HUES64 (cell line): ENCODE measurements at regions not wholly inside any gene's neighbourhood (a gene's known extent, or its start where the extent isn't known, plus 50 kb on each side); places are given as distances from the start of the nearest gene placed in this dataset.

Experiments used
- H3K27ac ChIP-seq: 2 replicates; pipeline ENCODE4 v1.7.0; 2013; ENCODE audit warnings: low read depth, low read length, inconsistent platforms
- H3K27me3 ChIP-seq: 2 replicates; pipeline ENCODE4 v1.6.1; 2013; ENCODE audit warnings: mild to moderate bottlenecking, low read length; ENCODE audit not compliant: insufficient read depth
- H3K36me3 ChIP-seq: 2 replicates; pipeline ENCODE4 v1.6.1; 2013; ENCODE audit warnings: mild to moderate bottlenecking, low read length; ENCODE audit not compliant: insufficient read depth
- H3K4me1 ChIP-seq: 2 replicates; pipeline ENCODE4 v1.6.1; 2013; ENCODE audit warnings: mild to moderate bottlenecking, low read length, moderate library complexity; ENCODE audit not compliant: insufficient read depth
- H3K4me3 ChIP-seq: 2 replicates; pipeline ENCODE4 v1.5.1; 2013; ENCODE audit warnings: mild to moderate bottlenecking, low read length, moderate library complexity
- H3K9ac ChIP-seq: 2 replicates; pipeline ENCODE4 v1.6.1; 2013; ENCODE audit warnings: mild to moderate bottlenecking, low read depth, low read length
- H3K9me3 ChIP-seq: 2 replicates; pipeline ENCODE4 v1.6.1; 2013; ENCODE audit warnings: low read depth, low read length; ENCODE audit not compliant: insufficient read depth
- WGBS: fragments of 150-250, 120-280 bp; methylation state at CpG from one replicate; pipeline ENCODE4 v1.1.7; 2013; ENCODE audit warnings: missing lambda C conversion rate; 5-methylcytosine and 5-hydroxymethylcytosine counted together

GRCh38 chr2:160736148-160737028 is 242.8 kb upstream of the RBMS1 start:
- no peaks in the 10 kb centered on the region for H3K36me3 ChIP-seq
- 84% methylated on average over 3 of the region's 3 CpGs for WGBS

GRCh38 chr2:160737247-160737646 is 243.6 kb upstream of the RBMS1 start:
- Histone ChIP-seq H3K27me3 (no peaks in the 10 kb centered on the region), H3K27ac (no peak overlapping the region), H3K4me3 (no peak overlapping the region), H3K4me1 (peaks cover 8% of the 10 kb centered on the region), H3K9me3 (no peaks in the 10 kb centered on the region), H3K9ac (no peak overlapping the region), H3K36me3 (no peaks in the 10 kb centered on the region)
- 86% methylated on average over 2 of the region's 4 CpGs for WGBS

More at GRCh38 chr2:160736148-160737028, 242.8 kb upstream of the RBMS1 start:
- H3K27me3 ChIP-seq: no peaks in the 10 kb centered on the region
- H3K4me3 ChIP-seq: no peak overlapping the region
- no peaks in the 10 kb centered on the region for H3K9me3 ChIP-seq
- no peak overlapping the region for H3K27ac ChIP-seq
- H3K9ac ChIP-seq: no peak overlapping the region
- peaks cover 17% of the 10 kb centered on the region for H3K4me1 ChIP-seq

- Histone ChIP-seq H3K4me3 (no peak overlapping the region), H3K9me3 (no peaks in the 10 kb centered on the region), H3K27me3 (no peaks in the 10 kb centered on the region), H3K27ac (no peak overlapping the region), H3K36me3 (no peaks in the 10 kb centered on the region), H3K9ac (no peak overlapping the region), H3K4me1 (peaks cover 6% of the 10 kb centered on the region; the same call in 1 of the 2 replicates)
Observed at GRCh38 chr2:160741271-160741670, 247.7 kb upstream of the RBMS1 start.

GRCh38 chr2:160741815-160742214 is 248.2 kb upstream of the RBMS1 start:
- Histone ChIP-seq H3K9ac (no peak overlapping the region), H3K9me3 (no peaks in the 10 kb centered on the region), H3K4me3 (no peak overlapping the region), H3K36me3 (no peaks in the 10 kb centered on the region), H3K27ac (no peak overlapping the region), H3K4me1 (peaks cover 6% of the 10 kb centered on the region; the same call in 1 of the 2 replicates), H3K27me3 (no peaks in the 10 kb centered on the region)
- WGBS: 95% methylated on average over 2 of the region's 2 CpGs

GRCh38 chr2:160742667-160743066 is 249.1 kb upstream of the RBMS1 start:
- 96% methylated on average over 2 of the region's 2 CpGs for WGBS

GRCh38 chr2:160747501-160748170 is 254.0 kb upstream of the RBMS1 start:
- Histone ChIP-seq H3K9me3 (no peaks in the 10 kb centered on the region), H3K27me3 (no peaks in the 10 kb centered on the region), H3K27ac (no peak overlapping the region), H3K4me1 (peaks cover 13% of the 10 kb centered on the region), H3K9ac (no peak overlapping the region), H3K4me3 (no peak overlapping the region), H3K36me3 (no peaks in the 10 kb centered on the region)
- WGBS: 95% methylated on average over 4 of the region's 4 CpGs

More at GRCh38 chr2:160742667-160743066, 249.1 kb upstream of the RBMS1 start:
- H3K4me1 ChIP-seq: no peaks in the 10 kb centered on the region
- H3K27me3 ChIP-seq: no peaks in the 10 kb centered on the region
- H3K4me3 ChIP-seq: no peak overlapping the region
- no peaks in the 10 kb centered on the region for H3K9me3 ChIP-seq
- no peak overlapping the region for H3K9ac ChIP-seq
- no peak overlapping the region for H3K27ac ChIP-seq
- H3K36me3 ChIP-seq: no peaks in the 10 kb centered on the region

GRCh38 chr2:160751021-160751420 is 257.4 kb upstream of the RBMS1 start:
- Histone ChIP-seq H3K36me3 (no peaks in the 10 kb centered on the region), H3K27me3 (no peaks in the 10 kb centered on the region), H3K9ac (no peak overlapping the region), H3K4me3 (no peak overlapping the region), H3K9me3 (peaks cover 11% of the 10 kb centered on the region; the same call in 1 of the 2 replicates), H3K27ac (no peak overlapping the region), H3K4me1 (peaks cover 16% of the 10 kb centered on the region)
- WGBS: 100% methylated on average over 2 of the region's 2 CpGs

- Histone ChIP-seq H3K4me1 (peaks cover 16% of the 10 kb centered on the region), H3K27ac (no peak overlapping the region), H3K36me3 (no peaks in the 10 kb centered on the region), H3K9me3 (peaks cover 11% of the 10 kb centered on the region; the same call in 1 of the 2 replicates), H3K4me3 (no peak overlapping the region), H3K27me3 (no peaks in the 10 kb centered on the region), H3K9ac (no peak overlapping the region)
- 76% methylated on average over 3 of the region's 3 CpGs for WGBS
Observed at GRCh38 chr2:160752475-160753330, 259.1 kb upstream of the RBMS1 start.

- Histone ChIP-seq H3K4me1 (peaks cover 16% of the 10 kb centered on the region), H3K9me3 (peaks cover 11% of the 10 kb centered on the region; the same call in 1 of the 2 replicates), H3K27me3 (no peaks in the 10 kb centered on the region), H3K4me3 (no peak overlapping the region), H3K36me3 (no peaks in the 10 kb centered on the region), H3K27ac (no peak overlapping the region), H3K9ac (no peak overlapping the region)
Observed at GRCh38 chr2:160753331-160753654, 259.7 kb upstream of the RBMS1 start.

GRCh38 chr2:160753960-160754359 is 260.4 kb upstream of the RBMS1 start:
- Histone ChIP-seq H3K36me3 (no peaks in the 10 kb centered on the region), H3K4me1 (peaks cover 16% of the 10 kb centered on the region), H3K27me3 (no peaks in the 10 kb centered on the region), H3K4me3 (no peak overlapping the region), H3K9me3 (peaks cover 11% of the 10 kb centered on the region; the same call in 1 of the 2 replicates), H3K27ac (no peak overlapping the region), H3K9ac (no peak overlapping the region)

- peaks cover 11% of the 10 kb centered on the region; the same call in 1 of the 2 replicates for H3K9me3 ChIP-seq
- H3K9ac ChIP-seq: no peak overlapping the region
- H3K4me3 ChIP-seq: no peak overlapping the region
- H3K4me1 ChIP-seq: peaks cover 14% of the 10 kb centered on the region
- H3K27me3 ChIP-seq: no peaks in the 10 kb centered on the region
- H3K36me3 ChIP-seq: no peaks in the 10 kb centered on the region
- no peak overlapping the region for H3K27ac ChIP-seq
Observed at GRCh38 chr2:160756481-160756880, 262.9 kb upstream of the RBMS1 start.
